Thymus (tissue), 11 donors: ENCODE measurements at regions not wholly inside any gene's neighbourhood (a gene's known extent, or its start where the extent isn't known, plus 50 kb on each side); places are given as distances from the start of the nearest gene placed in this dataset.
"Not testable (repeated sequence)": the region's sequence is repeated elsewhere in the genome, so short reads cannot be mapped to it uniquely, and the experiment has no call there.

ENCODE experiments used
- DNase-seq, 9 donors: peaks; one replicate each; pipeline ENCODE4 v3.0.0-alpha.2; 2013; ENCODE audit warnings: low spot score in 9 of 9, low read depth in 6 of 9, missing footprints in 1 of 9
- H3K27ac ChIP-seq, 2 donors: one replicate each; pipeline ENCODE4 v1.5.1; 2013; ENCODE audit warnings: control low read depth in 1 of 2, low read depth in 1 of 2, low read length in 1 of 2, mild to moderate bottlenecking in 1 of 2, moderate library complexity in 1 of 2
- H3K27me3 ChIP-seq, 2 donors: one replicate each; pipeline ENCODE4 v1.5.1; 2013; ENCODE audit warnings: low read length in 1 of 2; ENCODE audit not compliant: control insufficient read depth in 2 of 2, insufficient read depth in 1 of 2
- H3K36me3 ChIP-seq, 2 donors: one replicate each; pipeline ENCODE4 v1.5.1; 2013; ENCODE audit warnings: low read length in 1 of 2, mild to moderate bottlenecking in 1 of 2, moderate library complexity in 1 of 2; ENCODE audit not compliant: control insufficient read depth in 2 of 2, insufficient read depth in 2 of 2
- H3K4me1 ChIP-seq, 2 donors: one replicate each; pipeline ENCODE4 v1.5.1; 2013; ENCODE audit warnings: low read length in 2 of 2; ENCODE audit not compliant: control insufficient read depth in 2 of 2, insufficient read depth in 2 of 2
- H3K4me3 ChIP-seq, 2 donors: one replicate each; pipeline ENCODE4 v1.5.1; 2013; ENCODE audit warnings: low read length in 2 of 2, control low read depth in 1 of 2, mild to moderate bottlenecking in 1 of 2
- H3K9me3 ChIP-seq, 2 donors: one replicate each; pipeline ENCODE4 v1.5.1; 2013; ENCODE audit warnings: low read length in 1 of 2, mild to moderate bottlenecking in 1 of 2; ENCODE audit not compliant: control insufficient read depth in 2 of 2, insufficient read depth in 1 of 2
- WGBS: extraction: QIAGEN DNeasy Blood & Tissue Kit; methylation state at CpG from one replicate; pipeline ENCODE4 v1.1.7; 2013; 5-methylcytosine and 5-hydroxymethylcytosine counted together
- donor health status: healthy.

- no peaks in the 10 kb centered on the region for H3K9me3 ChIP-seq
- WGBS = 93% methylated on average over 1 of the region's 1 CpG
- no peak overlapping the region for H3K4me3 ChIP-seq
- H3K4me1 ChIP-seq = no peaks in the 10 kb centered on the region
- H3K27me3 ChIP-seq = no peaks in the 10 kb centered on the region
- no peak for DNase-seq
- no peaks in the 10 kb centered on the region for H3K36me3 ChIP-seq
- H3K27ac ChIP-seq = no peak overlapping the region
Measured at GRCh38 chr4:134490863-134491262, 289.3 kb upstream of the PABPC4L start.

- H3K27me3 ChIP-seq, H3K4me3 ChIP-seq, H3K27ac ChIP-seq, DNase-seq, H3K36me3 ChIP-seq, H3K4me1 ChIP-seq, H3K9me3 ChIP-seq: not testable (repeated sequence)
- WGBS = 94% methylated on average over 3 of the region's 3 CpGs
Measured at GRCh38 chr4:134483514-134483913, 281.9 kb upstream of the PABPC4L start.

GRCh38 chr4:134471569-134471968, 270.0 kb upstream of the PABPC4L start:
- no peak for DNase-seq
- H3K9me3 ChIP-seq = no peaks in the 10 kb centered on the region
- no peaks in the 10 kb centered on the region for H3K27me3 ChIP-seq
- H3K27ac ChIP-seq = no peak overlapping the region
- no peak overlapping the region for H3K4me3 ChIP-seq
- no peaks in the 10 kb centered on the region for H3K4me1 ChIP-seq
- H3K36me3 ChIP-seq = no peaks in the 10 kb centered on the region
- WGBS = 97% methylated on average over 1 of the region's 1 CpG

GRCh38 chr4:134470544-134470943, 269.0 kb upstream of the PABPC4L start:
- Histone ChIP-seq H3K9me3 (no peaks in the 10 kb centered on the region), H3K4me3 (no peak overlapping the region), H3K36me3 (no peaks in the 10 kb centered on the region), H3K4me1 (no peaks in the 10 kb centered on the region), H3K27me3 (no peaks in the 10 kb centered on the region), H3K27ac (no peak overlapping the region)
- 22% methylated on average over 2 of the region's 2 CpGs for WGBS
- DNase-seq = no peak

GRCh38 chr4:134465417-134465816, 263.8 kb upstream of the PABPC4L start:
- Histone ChIP-seq H3K36me3 (no peaks in the 10 kb centered on the region), H3K4me1 (no peaks in the 10 kb centered on the region), H3K9me3 (no peaks in the 10 kb centered on the region), H3K27ac (no peak overlapping the region), H3K27me3 (no peaks in the 10 kb centered on the region), H3K4me3 (no peak overlapping the region)
- DNase-seq = no peak

- WGBS = 93% methylated on average over 5 of the region's 5 CpGs
- Histone ChIP-seq H3K27ac (no peak overlapping the region), H3K4me3 (no peak overlapping the region), H3K27me3 (no peaks in the 10 kb centered on the region), H3K9me3 (no peaks in the 10 kb centered on the region), H3K36me3 (no peaks in the 10 kb centered on the region), H3K4me1 (no peaks in the 10 kb centered on the region)
- DNase-seq = no peak
Measured at GRCh38 chr4:134463771-134464170, 262.2 kb upstream of the PABPC4L start.

- H3K27ac ChIP-seq = no peak overlapping the region
- 75% methylated on average over 1 of the region's 1 CpG for WGBS
- DNase-seq = no peak
- no peaks in the 10 kb centered on the region for H3K27me3 ChIP-seq
- H3K4me3 ChIP-seq = no peak overlapping the region
- no peaks in the 10 kb centered on the region for H3K9me3 ChIP-seq
- no peaks in the 10 kb centered on the region for H3K4me1 ChIP-seq
- H3K36me3 ChIP-seq = no peaks in the 10 kb centered on the region
Measured at GRCh38 chr4:134426821-134427220, 225.2 kb upstream of the PABPC4L start.

- Histone ChIP-seq H3K4me1 (no peaks in the 10 kb centered on the region), H3K27me3 (no peaks in the 10 kb centered on the region), H3K27ac (no peak overlapping the region), H3K4me3 (no peak overlapping the region), H3K36me3 (no peaks in the 10 kb centered on the region), H3K9me3 (no peaks in the 10 kb centered on the region)
- WGBS = 96% methylated on average over 3 of the region's 3 CpGs
- no peak for DNase-seq
Measured at GRCh38 chr4:134425756-134426155, 224.2 kb upstream of the PABPC4L start.

GRCh38 chr4:134422776-134423175, 221.2 kb upstream of the PABPC4L start:
- no peak overlapping the region for H3K27ac ChIP-seq
- no peaks in the 10 kb centered on the region for H3K4me1 ChIP-seq
- H3K9me3 ChIP-seq = no peaks in the 10 kb centered on the region
- H3K36me3 ChIP-seq = no peaks in the 10 kb centered on the region
- WGBS = 85% methylated on average over 1 of the region's 1 CpG
- DNase-seq = no peak
- H3K27me3 ChIP-seq = no peaks in the 10 kb centered on the region
- no peak overlapping the region for H3K4me3 ChIP-seq

GRCh38 chr4:134421734-134422133, 220.1 kb upstream of the PABPC4L start:
- Histone ChIP-seq H3K4me3 (no peak overlapping the region), H3K9me3 (no peaks in the 10 kb centered on the region), H3K4me1 (no peaks in the 10 kb centered on the region), H3K27me3 (no peaks in the 10 kb centered on the region), H3K36me3 (no peaks in the 10 kb centered on the region), H3K27ac (no peak overlapping the region)
- WGBS = 89% methylated on average over 3 of the region's 3 CpGs
- DNase-seq = no peak
